H9 (cell line): ENCODE measurements at regions not wholly inside any gene's neighbourhood (a gene's known extent, or its start where the extent isn't known, plus 50 kb on each side); places are given as distances from the start of the nearest gene placed in this dataset.

ENCODE experiments used
- DNase-seq: peaks from one replicate; pipeline ENCODE4 v3.0.0-alpha.2; 2017
- H2AFZ ChIP-seq: one replicate; pipeline ENCODE4 v1.6.1; 2013; ENCODE audit warnings: mild to moderate bottlenecking, low read length, control low read depth, moderate library complexity
- H2AK5ac ChIP-seq: 2 replicates; pipeline ENCODE4 v1.6.1; 2013; ENCODE audit warnings: low read length, control low read depth, mixed read lengths; ENCODE audit not compliant: insufficient read length
- H2BK120ac ChIP-seq: one replicate; pipeline ENCODE4 v1.6.1; 2013; ENCODE audit warnings: low read depth, mild to moderate bottlenecking, low read length, control low read depth, inconsistent platforms; ENCODE audit not compliant: poor library complexity, severe bottlenecking
- H2BK12ac ChIP-seq: 2 replicates; pipeline ENCODE4 v1.6.1; 2013; ENCODE audit warnings: low read length, control low read depth, mixed read lengths, low read depth; ENCODE audit not compliant: insufficient read length
- H2BK15ac ChIP-seq: 2 replicates; pipeline ENCODE4 v1.6.1; 2013; ENCODE audit warnings: low read depth, low read length, control low read depth
- H2BK20ac ChIP-seq: one replicate; pipeline ENCODE4 v1.6.1; 2013; ENCODE audit warnings: low read depth, mild to moderate bottlenecking, low read length, control low read depth, inconsistent platforms; ENCODE audit not compliant: poor library complexity, severe bottlenecking
- H2BK5ac ChIP-seq: 2 replicates; pipeline ENCODE4 v1.6.1; 2013; ENCODE audit warnings: low read length, control low read depth, mixed read lengths; ENCODE audit not compliant: insufficient read length
- H3K14ac ChIP-seq: 2 replicates; pipeline ENCODE4 v1.6.1; 2013; ENCODE audit warnings: low read length, control low read depth; ENCODE audit not compliant: insufficient read depth
- H3K18ac ChIP-seq: 2 replicates; pipeline ENCODE4 v1.6.1; 2013; ENCODE audit warnings: low read depth, mild to moderate bottlenecking, mixed read lengths, low read length, control low read depth; ENCODE audit not compliant: insufficient read length
- H3K23ac ChIP-seq: 2 replicates; pipeline ENCODE4 v1.6.1; 2013; ENCODE audit warnings: low read length, control low read depth, mixed read lengths, low read depth; ENCODE audit not compliant: insufficient read length
- H3K23me2 ChIP-seq: 2 replicates; pipeline ENCODE4 v1.6.1; 2013; ENCODE audit warnings: low read depth, mild to moderate bottlenecking, mixed read lengths, low read length, control low read depth; ENCODE audit not compliant: insufficient read length, poor library complexity, severe bottlenecking
- H3K27ac ChIP-seq: 2 replicates; pipeline ENCODE4 v1.5.1; 2013; ENCODE audit warnings: low read length, control low read depth, mixed read lengths, low read depth; ENCODE audit not compliant: insufficient read length
- H3K27me3 ChIP-seq: 2 replicates; pipeline ENCODE4 v1.6.1; 2013; ENCODE audit warnings: low read length, control low read depth, inconsistent platforms; ENCODE audit not compliant: insufficient read depth
- H3K4ac ChIP-seq: 2 replicates; pipeline ENCODE4 v1.6.1; 2013; ENCODE audit warnings: low read depth, mild to moderate bottlenecking, control low read depth, inconsistent platforms, low read length, moderate library complexity
- H3K4me1 ChIP-seq: 2 replicates; pipeline ENCODE4 v1.6.1; 2013; ENCODE audit warnings: low read length, control low read depth, inconsistent platforms; ENCODE audit not compliant: insufficient read depth
- H3K4me2 ChIP-seq: 2 replicates; pipeline ENCODE4 v1.6.1; 2013; ENCODE audit warnings: low read length, control low read depth, mixed read lengths; ENCODE audit not compliant: insufficient read length, insufficient read depth
- H3K56ac ChIP-seq: 2 replicates; pipeline ENCODE4 v1.6.1; 2013; ENCODE audit warnings: low read depth, mild to moderate bottlenecking, mixed read lengths, low read length, control low read depth; ENCODE audit not compliant: insufficient read length
- H3K79me1 ChIP-seq: 2 replicates; pipeline ENCODE4 v1.6.1; 2013; ENCODE audit warnings: low read depth, mild to moderate bottlenecking, moderate library complexity, low read length, control low read depth, inconsistent platforms; ENCODE audit not compliant: insufficient read depth, poor library complexity, severe bottlenecking
- H3K79me2 ChIP-seq: 2 replicates; pipeline ENCODE4 v1.6.1; 2013; ENCODE audit warnings: low read length, control low read depth, inconsistent platforms; ENCODE audit not compliant: insufficient read depth
- H3K9ac ChIP-seq: 2 replicates; pipeline ENCODE4 v1.6.1; 2013; ENCODE audit warnings: low read length, control low read depth, mixed read lengths; ENCODE audit not compliant: insufficient read length; ENCODE audit errors: extremely low read depth
- H3K9me3 ChIP-seq: one replicate; pipeline ENCODE4 v1.6.1; 2013; ENCODE audit warnings: low read depth, low read length, inconsistent platforms; ENCODE audit not compliant: control insufficient read depth
- H3T11ph ChIP-seq: one replicate; pipeline ENCODE4 v1.6.1; 2013; ENCODE audit warnings: mild to moderate bottlenecking, low read length, control low read depth, inconsistent platforms
- H4K20me1 ChIP-seq: one replicate; pipeline ENCODE4 v1.6.1; 2013; ENCODE audit not compliant: control insufficient read depth, insufficient read length, insufficient read depth
- H4K5ac ChIP-seq: 2 replicates; pipeline ENCODE4 v1.6.1; 2013; ENCODE audit warnings: low read depth, mild to moderate bottlenecking, mixed read lengths, low read length, control low read depth; ENCODE audit not compliant: insufficient read length
- H4K8ac ChIP-seq: replicated peaks from 2 replicates; pipeline ENCODE4 v1.6.1; 2013; ENCODE audit warnings: low read length, control low read depth, mixed read lengths, low read depth; ENCODE audit not compliant: insufficient read length
- H4K91ac ChIP-seq: 2 replicates; pipeline ENCODE4 v1.6.1; 2013; ENCODE audit warnings: low read depth, mild to moderate bottlenecking, moderate library complexity, mixed read lengths, low read length, control low read depth; ENCODE audit not compliant: insufficient read length
- H3K27ac Mint-ChIP-seq, 3 experiments: 2 replicates in 2 of 3; 3 replicates in 1 of 3; pipeline ENCODE4 v1.8.0; 2020 to 2021; ENCODE audit warnings: mixed read lengths in 3 of 3, mild to moderate bottlenecking in 1 of 3, moderate library complexity in 1 of 3
- H3K27me3 Mint-ChIP-seq: 2 replicates; pipeline ENCODE4 v1.8.0; 2021; ENCODE audit warnings: low read depth, mild to moderate bottlenecking, moderate library complexity, mixed read lengths
- H3K36me3 Mint-ChIP-seq, 3 experiments: 2 replicates in 2 of 3; 3 replicates in 1 of 3; pipeline ENCODE4 v1.8.0; 2020 to 2021; ENCODE audit warnings: low read depth in 3 of 3, mixed read lengths in 3 of 3; ENCODE audit not compliant: insufficient read depth in 1 of 3
- H3K4me1 Mint-ChIP-seq, 2 experiments: 2 replicates each; pipeline ENCODE4 v1.8.0; 2020; ENCODE audit warnings: mixed read lengths in 2 of 2
- H3K4me3 Mint-ChIP-seq, 2 experiments: 2 replicates in 1 of 2; 3 replicates in 1 of 2; pipeline ENCODE4 v1.8.0; 2020 to 2021; ENCODE audit warnings: mild to moderate bottlenecking in 2 of 2, mixed read lengths in 2 of 2, moderate library complexity in 1 of 2
- H3K9me3 Mint-ChIP-seq, 2 experiments: 2 replicates in 1 of 2; 3 replicates in 1 of 2; pipeline ENCODE4 v1.8.0; 2020; ENCODE audit warnings: mild to moderate bottlenecking in 2 of 2, mixed read lengths in 2 of 2, moderate library complexity in 1 of 2
- CTCF ChIP-seq: fragments of 200-600 bp; sonication (generic); conservative IDR thresholded peaks from 3 replicates; pipeline ENCODE4 v1.8.0; 2021; ENCODE audit warnings: antibody characterized with exemption, mild to moderate bottlenecking
- WGBS: extraction: QIAGEN DNeasy Blood & Tissue Kit; methylation state at CpG from one replicate; pipeline ENCODE4 v1.1.7; 2013; ENCODE audit warnings: missing lambda C conversion rate, low lambda C conversion rate, mixed read lengths; ENCODE audit not compliant: insufficient read length; ENCODE audit errors: extremely low coverage; 5-methylcytosine and 5-hydroxymethylcytosine counted together

- no peak overlapping the region for H3K4me2 ChIP-seq
- no peaks in the 10 kb centered on the region; the same call in 1 of the 2 replicates for H3K27me3 Mint-ChIP-seq
- H3K23ac ChIP-seq: no peak overlapping the region
- H2AFZ ChIP-seq: no peak overlapping the region
- no peak overlapping the region for H2BK120ac ChIP-seq
- H3K18ac ChIP-seq: no peak overlapping the region
- DNase-seq: no peak
- no peaks in the 10 kb centered on the region for H3K79me1 ChIP-seq
- H3T11ph ChIP-seq: no peak overlapping the region
- no peaks in the 10 kb centered on the region for H4K20me1 ChIP-seq
- H3K27me3 ChIP-seq: no peaks in the 10 kb centered on the region
- H4K8ac ChIP-seq: no peak overlapping the region
- no peak overlapping the region for H4K5ac ChIP-seq
- TF ChIP-seq CTCF: no peak
- H3K23me2 ChIP-seq: no peaks in the 10 kb centered on the region
- H3K79me2 ChIP-seq: no peaks in the 10 kb centered on the region
- WGBS: no CpG with 5 or more reads among the region's 4 CpGs
- no peak overlapping the region for H4K91ac ChIP-seq
- H2AK5ac ChIP-seq: no peak overlapping the region
- H2BK20ac ChIP-seq: no peak overlapping the region
- H3K14ac ChIP-seq: no peak overlapping the region; the same call in 1 of the 2 replicates
- H3K4me1 Mint-ChIP-seq: peaks cover 18 to 24% of the 10 kb centered on the region in 2 experiments
- no peak overlapping the region; a peak in 2 of 7 replicates for H3K27ac Mint-ChIP-seq
- no peak overlapping the region for H2BK12ac ChIP-seq
- no peak overlapping the region for H3K56ac ChIP-seq
- H2BK15ac ChIP-seq: no peak overlapping the region
- H3K27ac ChIP-seq: no peak overlapping the region
- H3K9me3 ChIP-seq: no peaks in the 10 kb centered on the region
- no peak overlapping the region for H3K4me3 Mint-ChIP-seq
- no peaks in the 10 kb centered on the region; a peak in 2 of 7 replicates for H3K36me3 Mint-ChIP-seq
- no peak overlapping the region for H2BK5ac ChIP-seq
- no peak overlapping the region for H3K9ac ChIP-seq
- 0 out of 2 replicates have a peak, but pooled peaks cover 4% of the 10 kb centered on the region for H3K4me1 ChIP-seq
- no peak overlapping the region for H3K4ac ChIP-seq
- H3K9me3 Mint-ChIP-seq: no peaks in the 10 kb centered on the region
These were observed 125.0 kb upstream of the LIPC start for GRCh38 chr15:58306591-58307312.
